ENCODE measurements at regions not wholly inside any gene's neighbourhood (a gene's known extent, or its start where the extent isn't known, plus 50 kb on each side); places are given as distances from the start of the nearest gene placed in this dataset.

GRCh38 chr13:81211713-81212112 lies 870.8 kb upstream of the SPRY2 start:
- TF ChIP-seq EZH2 (IDR thresholded peaks at IDR 0.05; ENCODE audit: borderline replicate concordance, insufficient read depth, low read depth, low read length, poor library complexity, severe bottlenecking) (no peak), CTCF (IDR thresholded peaks at IDR 0.05) (no peak)
- H4K20me1 ChIP-seq (ENCODE audit: control insufficient read depth, insufficient read depth, low read length, poor library complexity, severe bottlenecking), result no peaks in the 10 kb centered on the region
- no peak overlapping the region for H3K4me3 ChIP-seq (ENCODE audit: control extremely low read depth in 1 of 5, extremely low read depth in 1 of 5, insufficient read depth in 1 of 5, low read depth in 2 of 5, low read length in 4 of 5)
- DNase-seq (no peak), ATAC-seq (ENCODE audit: low read depth) (no peak)
- ChIA-PET CTCF (no interaction called here), POLR2A (no interaction called here)
- H3K4me3 Mint-ChIP-seq, result no peak overlapping the region
- 78% methylated on average over 1 of the region's 2 CpGs for whole genome bisulfite sequencing (ENCODE audit: insufficient coverage)
- H3K27me3 Mint-ChIP-seq, result no peaks in the 10 kb centered on the region
- H3K27me3 ChIP-seq (replicated peaks in 1 of 4; ENCODE audit: control extremely low read depth in 1 of 4, control insufficient read depth in 3 of 4, insufficient read depth in 4 of 4, low read length in 3 of 4), result no peaks in the 10 kb centered on the region
- no peak overlapping the region for H3K27ac ChIP-seq (ENCODE audit: low read length in 2 of 2)
- H3K4me1 ChIP-seq (ENCODE audit: control insufficient read depth in 2 of 2, insufficient read depth in 2 of 2, low read length in 2 of 2), result no peaks in the 10 kb centered on the region
- no peak overlapping the region for H3K27ac Mint-ChIP-seq
- H3K9ac ChIP-seq (ENCODE audit: low read length), result no peak overlapping the region
- no peaks in the 10 kb centered on the region for H3K4me1 Mint-ChIP-seq
- intact Hi-C loops (cut with micrococcal nuclease), result no loop called here
- peaks cover 2% of the 10 kb centered on the region for H3K9me3 Mint-ChIP-seq (ENCODE audit: insufficient read depth)
- H3K9me3 ChIP-seq (ENCODE audit: control extremely low read depth in 1 of 3, control insufficient read depth in 2 of 3, insufficient read depth in 1 of 3, low read length in 2 of 3), result no peaks in the 10 kb centered on the region
- no peak overlapping the region for H2AFZ ChIP-seq (ENCODE audit: insufficient read depth, low read depth, low read length, poor library complexity, severe bottlenecking)
- H3K79me2 ChIP-seq (ENCODE audit: control insufficient read depth, insufficient read depth, low read length), result no peaks in the 10 kb centered on the region
- no peaks in the 10 kb centered on the region for H3K36me3 ChIP-seq (replicated peaks in 1 of 2; ENCODE audit: control extremely low read depth in 1 of 2, control insufficient read depth in 1 of 2, extremely low read depth in 1 of 2, insufficient read depth in 2 of 2, low read length in 1 of 2)
- no peak overlapping the region for H3K4me2 ChIP-seq (replicated peaks; ENCODE audit: low read depth, low read length, poor library complexity, severe bottlenecking)

GRCh38 chr13:81207636-81208035 lies 866.7 kb upstream of the SPRY2 start:
- Histone ChIP-seq H3K4me3 (ENCODE audit: control extremely low read depth in 1 of 5, extremely low read depth in 1 of 5, insufficient read depth in 1 of 5, low read depth in 2 of 5, low read length in 4 of 5) (no peak overlapping the region), H3K27me3 (replicated peaks in 1 of 4; ENCODE audit: control extremely low read depth in 1 of 4, control insufficient read depth in 3 of 4, insufficient read depth in 4 of 4, low read length in 3 of 4) (no peaks in the 10 kb centered on the region), H3K36me3 (replicated peaks in 1 of 2; ENCODE audit: control extremely low read depth in 1 of 2, control insufficient read depth in 1 of 2, extremely low read depth in 1 of 2, insufficient read depth in 2 of 2, low read length in 1 of 2) (no peaks in the 10 kb centered on the region), H4K20me1 (ENCODE audit: control insufficient read depth, insufficient read depth, low read length, poor library complexity, severe bottlenecking) (no peaks in the 10 kb centered on the region), H3K4me2 (replicated peaks; ENCODE audit: low read depth, low read length, poor library complexity, severe bottlenecking) (no peak overlapping the region), H3K4me1 (ENCODE audit: control insufficient read depth in 2 of 2, insufficient read depth in 2 of 2, low read length in 2 of 2) (no peaks in the 10 kb centered on the region), H3K79me2 (ENCODE audit: control insufficient read depth, insufficient read depth, low read length) (no peaks in the 10 kb centered on the region), H2AFZ (ENCODE audit: insufficient read depth, low read depth, low read length, poor library complexity, severe bottlenecking) (no peak overlapping the region), H3K9me3 (ENCODE audit: control extremely low read depth in 1 of 3, control insufficient read depth in 2 of 3, insufficient read depth in 1 of 3, low read length in 2 of 3) (no peaks in the 10 kb centered on the region), H3K27ac (ENCODE audit: low read length in 2 of 2) (no peak overlapping the region), H3K9ac (ENCODE audit: low read length) (no peak overlapping the region)
- H3K27ac Mint-ChIP-seq, result no peak overlapping the region
- H3K4me1 Mint-ChIP-seq, result no peaks in the 10 kb centered on the region
- TF ChIP-seq CTCF (IDR thresholded peaks at IDR 0.05) (no peak), EZH2 (IDR thresholded peaks at IDR 0.05; ENCODE audit: borderline replicate concordance, insufficient read depth, low read depth, low read length, poor library complexity, severe bottlenecking) (no peak)
- POLR2A ChIA-PET, result no interaction called here
- peaks cover 2% of the 10 kb centered on the region for H3K9me3 Mint-ChIP-seq (ENCODE audit: insufficient read depth)
- CTCF ChIA-PET, result no interaction called here
- WGBS (ENCODE audit: insufficient coverage), result no CpG with 5 or more reads among the region's 3 CpGs
- H3K4me3 Mint-ChIP-seq, result no peak overlapping the region
- intact Hi-C loops (cut with micrococcal nuclease), result no loop called here
- H3K27me3 Mint-ChIP-seq, result no peaks in the 10 kb centered on the region
- no peak for DNase-seq
- no peak for ATAC-seq (ENCODE audit: low read depth)
